Left kidney (tissue), 1 donor: ENCODE measurements at regions not wholly inside any gene's neighbourhood (a gene's known extent, or its start where the extent isn't known, plus 50 kb on each side); places are given as distances from the start of the nearest gene placed in this dataset.

Source experiments
- DNase-seq: peaks from one replicate; pipeline ENCODE4 v3.0.0-alpha.2; 2013

GRCh38 chr13:36493046-36493445 is 60.8 kb downstream of the CCNA1 start:
- DNase-seq: no peak

- DNase-seq: no peak
Observed at GRCh38 chr13:36495431-36495830, 63.1 kb downstream of the CCNA1 start.

GRCh38 chr13:36509369-36509768 is 77.1 kb downstream of the CCNA1 start:
- DNase-seq: no peak

GRCh38 chr13:36512771-36513170 is 80.5 kb downstream of the CCNA1 start:
- no peak for DNase-seq

GRCh38 chr13:36513266-36513665 is 81.0 kb downstream of the CCNA1 start:
- no peak for DNase-seq

GRCh38 chr13:36515466-36515865 is 83.2 kb downstream of the CCNA1 start:
- no peak for DNase-seq

GRCh38 chr13:36516225-36516624 is 83.9 kb downstream of the CCNA1 start:
- no peak for DNase-seq

- DNase-seq: no peak
Observed at GRCh38 chr13:36518707-36519106, 86.4 kb downstream of the CCNA1 start.

- DNase-seq: no peak
Observed at GRCh38 chr13:36519432-36519831, 87.1 kb downstream of the CCNA1 start.

GRCh38 chr13:36520111-36520510 is 87.8 kb downstream of the CCNA1 start:
- no peak for DNase-seq

- DNase-seq: no peak
Observed at GRCh38 chr13:36526897-36527296, 94.6 kb downstream of the CCNA1 start.

- no peak for DNase-seq
Observed at GRCh38 chr13:36528105-36528504, 95.8 kb downstream of the CCNA1 start.

GRCh38 chr13:36530050-36530789 is 97.9 kb downstream of the CCNA1 start:
- DNase-seq: no peak

- DNase-seq: no peak
Observed at GRCh38 chr13:36530861-36531590, 98.7 kb downstream of the CCNA1 start.

- DNase-seq: no peak
Observed at GRCh38 chr13:36531746-36532486, 99.6 kb downstream of the CCNA1 start.

- DNase-seq: no peak
Observed at GRCh38 chr13:36533806-36534205, 101.5 kb downstream of the CCNA1 start.

- no peak for DNase-seq
Observed at GRCh38 chr13:36536546-36536945, 104.3 kb downstream of the CCNA1 start.

GRCh38 chr13:36543671-36544070 is 111.4 kb downstream of the CCNA1 start:
- no peak for DNase-seq

- no peak for DNase-seq
Observed at GRCh38 chr13:36548129-36548528, 115.8 kb downstream of the CCNA1 start.

GRCh38 chr13:36549126-36549702 is 116.9 kb downstream of the CCNA1 start:
- no peak for DNase-seq

GRCh38 chr13:36549755-36550154 is 117.5 kb downstream of the CCNA1 start:
- peak; percentile 33 for DNase-seq

GRCh38 chr13:36550177-36550576 is 117.9 kb downstream of the CCNA1 start:
- no peak for DNase-seq

GRCh38 chr13:36551445-36551844 is 119.2 kb downstream of the CCNA1 start:
- no peak for DNase-seq
